HG03039 (cell line): ENCODE measurements at regions not wholly inside any gene's neighbourhood (a gene's known extent, or its start where the extent isn't known, plus 50 kb on each side); places are given as distances from the start of the nearest gene placed in this dataset.
A peak's percentile ranks its signal among the peaks of the same experiment; 100 is the strongest.
"Not testable (repeated sequence)": the region's sequence is repeated elsewhere in the genome, so short reads cannot be mapped to it uniquely, and the experiment has no call there.

Experiments used
- ATAC-seq: cut with Tn5 transposase; IDR thresholded peaks from one replicate; pipeline ENCODE4 v1.9.1; 2021; ENCODE audit warnings: mild to moderate bottlenecking, moderate library complexity; ENCODE audit not compliant: unreplicated experiment

DNA sequence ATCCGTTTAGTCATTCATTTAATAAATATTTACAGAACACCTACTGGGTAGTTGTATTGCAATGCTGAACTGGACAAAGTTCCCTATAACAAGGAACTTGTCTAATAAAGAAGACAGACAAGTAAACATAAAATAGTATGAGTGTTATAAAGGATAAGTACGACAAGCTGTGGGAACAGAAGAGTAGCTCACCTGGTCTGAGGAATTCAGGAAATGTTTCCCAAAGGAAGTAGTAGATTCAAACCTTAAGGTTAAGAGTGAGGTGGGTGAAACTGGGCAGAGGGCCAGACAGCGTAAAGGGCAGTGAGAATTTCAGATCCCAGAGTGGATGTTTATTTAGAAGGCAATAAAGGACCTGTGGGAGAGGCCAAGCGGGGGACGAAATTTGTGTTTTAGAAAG is 72.3 kb upstream of the CD2AP start:
- no peak for ATAC-seq

GRCh38 chr6:47407300-47408281 is 70.0 kb upstream of the CD2AP start:
- no peak for ATAC-seq

- ATAC-seq, result peak; percentile 73
These were observed 63.7 kb upstream of the CD2AP start for GRCh38 chr6:47413752-47414422.

DNA sequence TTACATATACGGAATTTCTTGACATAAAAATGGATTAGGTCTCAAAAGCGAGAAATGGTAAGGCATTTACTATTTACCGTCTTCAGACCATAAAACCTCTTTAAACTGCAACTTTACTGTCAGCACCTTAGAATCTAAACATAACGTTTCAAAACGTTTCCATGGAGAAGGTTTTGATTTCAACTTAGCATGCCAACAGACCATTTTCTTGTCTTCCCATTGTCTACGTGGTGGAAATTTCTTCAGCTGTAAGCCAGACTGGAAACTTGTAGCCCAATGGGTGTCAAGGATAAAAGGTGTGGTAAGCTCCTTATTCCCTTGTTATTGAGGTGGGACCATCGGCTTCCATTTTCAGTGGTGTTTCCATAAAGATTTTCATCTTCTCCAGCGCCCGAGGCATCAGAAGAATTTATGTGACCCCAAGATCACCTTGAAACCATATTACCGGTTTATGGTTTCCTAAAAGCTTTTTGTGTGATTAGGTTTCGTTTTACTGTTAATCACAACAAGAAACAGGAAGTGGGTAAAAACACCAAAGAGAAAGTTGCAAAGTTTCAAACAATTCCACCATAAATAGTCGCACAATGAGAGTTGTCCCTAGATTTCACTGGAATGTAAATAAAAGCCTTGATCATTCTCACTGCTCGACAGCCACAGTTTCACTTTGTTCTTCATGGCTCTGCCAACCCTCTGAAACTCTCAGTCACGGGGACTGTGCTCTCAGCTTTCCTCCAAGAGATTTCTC is 63.0 kb upstream of the CD2AP start:
- peak; percentile 37 for ATAC-seq

GRCh38 chr6:47416396-47417345 is 60.9 kb upstream of the CD2AP start:
- no peak for ATAC-seq

DNA sequence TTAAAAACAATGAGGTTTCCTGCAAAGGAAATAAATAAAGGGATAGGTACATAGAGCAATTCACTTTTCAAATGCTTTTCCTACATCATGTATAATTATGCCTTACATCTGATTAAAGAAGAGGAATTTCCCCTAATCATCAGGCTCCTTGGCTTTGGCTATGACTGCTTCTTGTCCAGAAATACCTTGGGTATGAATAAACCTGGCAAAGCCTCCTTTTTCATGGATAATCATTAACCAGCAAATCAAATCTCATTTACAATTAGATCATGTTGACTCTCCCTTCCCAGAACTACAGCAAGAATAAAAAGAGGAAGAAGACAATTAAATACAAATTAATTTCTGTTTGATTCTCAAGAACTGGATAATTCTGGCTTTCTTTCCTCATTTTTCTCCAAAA is 58.0 kb upstream of the CD2AP start:
- no peak for ATAC-seq

GRCh38 chr6:47420394-47421371 is 56.9 kb upstream of the CD2AP start:
- ATAC-seq, result no peak

DNA sequence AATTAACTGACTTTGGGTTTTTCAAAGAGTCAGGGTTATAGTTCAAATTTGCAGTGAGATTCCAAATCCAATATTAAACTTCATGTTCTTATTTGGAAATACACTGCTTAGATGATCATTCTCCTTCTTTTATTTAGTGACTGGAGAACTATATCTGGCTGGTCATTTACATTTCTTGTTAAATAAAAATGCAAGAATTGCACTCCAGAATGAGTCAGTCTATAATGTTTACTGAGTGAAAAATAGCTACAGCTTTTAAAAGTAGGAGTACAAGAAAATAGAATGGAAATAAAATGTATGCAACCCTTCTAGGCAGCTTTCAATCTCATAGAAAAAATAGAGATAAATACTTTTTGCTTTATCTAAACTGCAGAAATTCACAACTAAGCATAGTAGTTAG is 54.5 kb upstream of the CD2AP start:
- ATAC-seq, result no peak

DNA sequence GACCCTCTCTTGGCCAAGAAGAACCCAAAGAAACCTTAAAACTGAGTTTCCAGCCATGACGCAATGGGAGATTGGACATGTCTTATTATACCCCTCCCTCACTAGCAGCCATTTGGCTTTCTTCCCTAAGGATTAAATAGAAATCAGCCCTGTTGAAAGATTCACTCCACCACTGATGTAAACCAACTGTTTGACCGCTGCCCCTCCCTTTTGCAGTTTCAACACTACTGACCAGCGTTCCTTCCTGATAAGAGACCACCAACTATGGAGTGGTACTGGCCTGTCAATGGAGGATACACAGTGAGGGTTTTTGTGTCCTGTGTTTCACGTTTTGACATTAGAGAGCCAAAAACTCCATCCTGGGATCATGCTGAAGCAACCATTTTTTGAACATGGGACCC is 53.2 kb upstream of the CD2AP start:
- ATAC-seq, result no peak

GRCh38 chr6:47425724-47426123 is 51.9 kb upstream of the CD2AP start:
- not testable (repeated sequence) for ATAC-seq

- ATAC-seq, result no peak
These were observed 50.9 kb upstream of the CD2AP start for GRCh38 chr6:47426524-47427302.

DNA sequence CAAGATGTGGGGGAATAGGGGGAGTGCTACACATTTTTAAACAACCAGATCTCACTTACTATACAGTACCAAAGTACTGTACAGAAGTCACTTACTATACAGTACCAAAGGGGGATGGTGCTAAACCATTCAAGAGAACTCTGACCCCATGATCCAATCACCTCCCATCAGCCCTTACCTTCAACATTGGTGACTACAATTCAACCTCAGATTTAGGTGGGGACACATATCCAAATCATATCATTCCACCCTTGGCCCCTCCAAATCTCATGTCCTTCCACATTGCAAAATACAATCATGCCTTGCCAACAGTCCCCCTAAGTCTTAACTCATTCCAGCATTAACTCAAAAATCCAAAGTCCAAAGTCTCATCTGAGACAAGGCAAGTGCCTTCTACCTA is 49.9 kb upstream of the CD2AP start:
- ATAC-seq, result no peak
